Stomach (tissue), 8 donors: ENCODE measurements at regions not wholly inside any gene's neighbourhood (a gene's known extent, or its start where the extent isn't known, plus 50 kb on each side); places are given as distances from the start of the nearest gene placed in this dataset.
A peak's percentile ranks its signal among the peaks of the same experiment; 100 is the strongest.

Experiments
- DNase-seq, 2 donors: peaks; one replicate each; pipeline versions ENCODE4 v3.0.0 to v3.0.0-alpha.2; 2013 to 2019
- H3K27ac ChIP-seq, 5 donors: fragments of 200-600 bp in 4 of 5; sonication (generic) in 4 of 5; one replicate each; pipeline ENCODE4 v1.5.1; 2013 to 2019; ENCODE audit warnings: mild to moderate bottlenecking in 1 of 5, moderate library complexity in 1 of 5
- H3K27me3 ChIP-seq, 3 donors: fragments of 200-600 bp; sonication (generic); one replicate each; pipeline ENCODE4 v1.5.1; 2017 to 2019; ENCODE audit warnings: mixed run types in 1 of 3
- H3K36me3 ChIP-seq, 4 donors: fragments of 200-600 bp; sonication (generic); 1 replicate in 3 of 4; 2 replicates in 1 of 4; pipeline ENCODE4 v1.5.1; 2016 to 2019
- H3K4me1 ChIP-seq, 4 donors: fragments of 200-600 bp; sonication (generic); one replicate each; pipeline ENCODE4 v1.5.1; 2016 to 2019
- H3K4me3 ChIP-seq, 4 donors: fragments of 200-600 bp; sonication (generic) in 3 of 4; one replicate each; pipeline ENCODE4 v1.5.1; 2016 to 2019; ENCODE audit warnings: mild to moderate bottlenecking in 1 of 4
- H3K9me3 ChIP-seq, 4 donors: fragments of 200-600 bp; sonication (generic); one replicate each; pipeline ENCODE4 v1.5.1; 2016 to 2019
- CTCF ChIP-seq, 7 experiments: fragments of 450-650 bp in 4 of 7; fragments of 200-600 bp in 3 of 7; sonication (generic) in 3 of 7; IDR thresholded peaks; one replicate each; pipeline ENCODE4 v1.5.1; 2016 to 2019; ENCODE audit warnings: antibody characterized with exemption in 7 of 7, control low read depth in 2 of 7, mild to moderate bottlenecking in 1 of 7
- EP300 ChIP-seq: sonication (generic); formaldehyde crosslinking; IDR thresholded peaks from one replicate; pipeline ENCODE4 v1.6.1; 2017; ENCODE audit warnings: antibody characterized with exemption
- POLR2A ChIP-seq, 4 donors: fragments of 450-650 bp; IDR thresholded peaks; one replicate each; pipeline ENCODE4 v1.6.1; 2016; ENCODE audit warnings: antibody characterized with exemption in 4 of 4, control low read depth in 2 of 4, mild to moderate bottlenecking in 1 of 4, moderate library complexity in 1 of 4
- POLR2AphosphoS5 ChIP-seq, 3 donors: sonication (generic); formaldehyde crosslinking; IDR thresholded peaks; one replicate each; pipeline ENCODE4 v1.6.1; 2016; ENCODE audit warnings: antibody characterized with exemption in 3 of 3
- WGBS, 5 donors: extraction: QIAGEN DNeasy Blood & Tissue Kit in 3 of 5; methylation state at CpG; one replicate each; pipeline versions ENCODE4 v1.1.5 to v1.1.7; 2013 to 2018; 5-methylcytosine and 5-hydroxymethylcytosine counted together
- intact Hi-C: fragments of 100-400 bp; cut with DNase I; formaldehyde crosslinking; loops from one replicate; pipeline ENCODE4 v1.15.1; 2023; ENCODE audit warnings: low total_unique reads
- donor health status: healthy with polysubstance abuse.
- donor health status: Bipolar disorder and iron deficiency.
- donor health status: healthy.

- 92 to 99% (median 96%) methylated on average over 2 of the region's 2 CpGs for WGBS, 5 donors
- Histone ChIP-seq H3K36me3 (peaks cover 0 to 35% (median 19%) of the 10 kb centered on the region in 4 donors), H3K9me3 (no peaks in the 10 kb centered on the region), H3K4me1 (peaks cover 33 to 83% (median 56%) of the 10 kb centered on the region in 4 donors), H3K27me3 (no peaks in the 10 kb centered on the region), H3K27ac (no peak overlapping the region), H3K4me3 (no peak overlapping the region)
- no peak for DNase-seq
- intact Hi-C loops, result no loop called here
- TF ChIP-seq POLR2A (IDR thresholded peaks at IDR 0.05), result no peak
- TF ChIP-seq POLR2AphosphoS5 (IDR thresholded peaks at IDR 0.05), result no peak
- TF ChIP-seq CTCF (IDR thresholded peaks at IDR 0.05), result no peak
- no peak for TF ChIP-seq EP300
Observed at GRCh38 chr7:131051304-131051703, 276.4 kb upstream of the MKLN1 start.

GRCh38 chr7:131052285-131052904, 275.3 kb upstream of the MKLN1 start:
- H3K27ac ChIP-seq, result no peak overlapping the region
- H3K27me3 ChIP-seq, result no peaks in the 10 kb centered on the region
- peaks cover 43 to 92% (median 65%) of the 10 kb centered on the region in 4 donors for H3K4me1 ChIP-seq
- H3K9me3 ChIP-seq, result no peaks in the 10 kb centered on the region
- DNase-seq, result no peak
- H3K36me3 ChIP-seq, result peaks cover 0 to 35% (median 19%) of the 10 kb centered on the region in 4 donors
- intact Hi-C loops, result no loop called here
- 71 to 87% (median 80%) methylated on average over 4 of the region's 4 CpGs for WGBS, 5 donors
- TF ChIP-seq POLR2A (IDR thresholded peaks at IDR 0.05) (no peak), CTCF (IDR thresholded peaks at IDR 0.05) (no peak), POLR2AphosphoS5 (IDR thresholded peaks at IDR 0.05) (no peak), EP300 (no peak)
- H3K4me3 ChIP-seq, result no peak overlapping the region

GRCh38 chr7:131056007-131056406, 271.7 kb upstream of the MKLN1 start:
- 55 to 80% (median 75%) methylated on average over 2 of the region's 2 CpGs for WGBS, 5 donors
- intact Hi-C loops, result no loop called here
- peak overlapping the region in 4 of 5 donors; percentile 66 to 89 (median 76) for H3K27ac ChIP-seq

More at GRCh38 chr7:131056007-131056406, 271.7 kb upstream of the MKLN1 start:
- TF ChIP-seq EP300 (no peak), POLR2AphosphoS5 (IDR thresholded peaks at IDR 0.05) (no peak), POLR2A (IDR thresholded peaks at IDR 0.05) (no peak), CTCF (IDR thresholded peaks at IDR 0.05) (no peak)
- Histone ChIP-seq H3K36me3 (peaks cover 0 to 15% (median 0%) of the 10 kb centered on the region in 4 donors), H3K4me1 (peaks cover 35 to 79% (median 54%) of the 10 kb centered on the region in 4 donors), H3K4me3 (no peak overlapping the region), H3K27me3 (no peaks in the 10 kb centered on the region), H3K9me3 (no peaks in the 10 kb centered on the region)
- no peak for DNase-seq
